Sigmoid colon (tissue), 4 donors: ENCODE measurements at regions not wholly inside any gene's neighbourhood (a gene's known extent, or its start where the extent isn't known, plus 50 kb on each side); places are given as distances from the start of the nearest gene placed in this dataset.

Experiments
- CTCF ChIP-seq, 4 experiments: fragments of 450-650 bp in 3 of 4; fragments of 200-600 bp in 1 of 4; IDR thresholded peaks; one replicate each; pipeline ENCODE4 v1.5.1; 2016 to 2019; ENCODE audit warnings: antibody characterized with exemption in 4 of 4, mild to moderate bottlenecking in 3 of 4, moderate library complexity in 2 of 4
- EP300 ChIP-seq, 4 donors: sonication (generic); formaldehyde crosslinking; IDR thresholded peaks; one replicate each; pipeline ENCODE4 v1.6.1; 2017; ENCODE audit warnings: antibody characterized with exemption in 4 of 4
- POLR2A ChIP-seq, 2 donors: fragments of 450-650 bp; IDR thresholded peaks; one replicate each; pipeline ENCODE4 v1.6.1; 2016; ENCODE audit warnings: antibody characterized with exemption in 2 of 2, mild to moderate bottlenecking in 2 of 2, moderate library complexity in 2 of 2
- POLR2AphosphoS5 ChIP-seq, 4 donors: sonication (generic); formaldehyde crosslinking; IDR thresholded peaks; one replicate each; pipeline ENCODE4 v1.6.1; 2017; ENCODE audit warnings: antibody characterized with exemption in 4 of 4

GRCh38 chr5:72760259-72760658, 56.2 kb upstream of the TNPO1 start:
- TF ChIP-seq CTCF (IDR thresholded peaks at IDR 0.05) = no peak
- no peak for TF ChIP-seq POLR2A (IDR thresholded peaks at IDR 0.05)
- no peak for TF ChIP-seq EP300 (IDR thresholded peaks at IDR 0.05)
- no peak for TF ChIP-seq POLR2AphosphoS5 (IDR thresholded peaks at IDR 0.05)
